Amniotic epithelial cell (primary cell): ENCODE measurements at regions not wholly inside any gene's neighbourhood (a gene's known extent, or its start where the extent isn't known, plus 50 kb on each side); places are given as distances from the start of the nearest gene placed in this dataset.

ENCODE experiments used
- DNase-seq: peaks from one replicate; pipeline ENCODE4 v3.0.0-alpha.2; 2010; ENCODE audit warnings: low read depth

DNA sequence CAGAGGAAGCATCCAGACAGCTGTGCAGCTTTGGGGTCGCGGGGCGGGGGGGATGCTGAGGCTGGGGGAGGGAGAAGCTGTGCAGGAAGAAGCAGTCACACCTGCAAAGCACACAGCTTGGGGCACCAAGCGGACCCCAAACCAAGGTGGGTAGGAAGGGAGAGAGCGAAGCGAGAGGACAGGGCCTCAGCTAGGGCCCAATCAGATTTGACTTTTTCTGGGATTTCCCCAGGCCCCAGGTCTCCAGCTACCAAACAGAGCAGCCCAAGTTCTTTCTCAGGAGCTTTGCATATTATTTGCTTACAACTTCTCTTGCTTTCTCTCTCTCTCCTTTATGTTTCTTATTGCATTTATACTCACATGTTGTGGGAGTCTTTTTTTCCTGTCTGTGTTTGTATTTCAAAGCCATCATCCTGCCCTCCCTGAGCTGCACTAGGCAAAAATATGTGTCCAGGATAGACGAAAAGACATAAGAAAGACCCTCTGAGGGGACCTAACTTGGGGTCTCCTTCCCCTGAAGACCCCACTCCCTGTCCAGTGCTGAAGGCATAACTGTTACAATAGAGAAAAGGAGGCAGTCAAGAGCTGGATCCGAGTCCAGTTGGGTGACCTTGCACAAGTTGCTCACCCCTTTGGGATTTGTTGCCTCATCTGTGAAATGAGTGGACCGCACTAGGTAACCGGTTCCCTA lies 50.6 kb upstream of the SMNDC1 start:
- no peak for DNase-seq

DNA sequence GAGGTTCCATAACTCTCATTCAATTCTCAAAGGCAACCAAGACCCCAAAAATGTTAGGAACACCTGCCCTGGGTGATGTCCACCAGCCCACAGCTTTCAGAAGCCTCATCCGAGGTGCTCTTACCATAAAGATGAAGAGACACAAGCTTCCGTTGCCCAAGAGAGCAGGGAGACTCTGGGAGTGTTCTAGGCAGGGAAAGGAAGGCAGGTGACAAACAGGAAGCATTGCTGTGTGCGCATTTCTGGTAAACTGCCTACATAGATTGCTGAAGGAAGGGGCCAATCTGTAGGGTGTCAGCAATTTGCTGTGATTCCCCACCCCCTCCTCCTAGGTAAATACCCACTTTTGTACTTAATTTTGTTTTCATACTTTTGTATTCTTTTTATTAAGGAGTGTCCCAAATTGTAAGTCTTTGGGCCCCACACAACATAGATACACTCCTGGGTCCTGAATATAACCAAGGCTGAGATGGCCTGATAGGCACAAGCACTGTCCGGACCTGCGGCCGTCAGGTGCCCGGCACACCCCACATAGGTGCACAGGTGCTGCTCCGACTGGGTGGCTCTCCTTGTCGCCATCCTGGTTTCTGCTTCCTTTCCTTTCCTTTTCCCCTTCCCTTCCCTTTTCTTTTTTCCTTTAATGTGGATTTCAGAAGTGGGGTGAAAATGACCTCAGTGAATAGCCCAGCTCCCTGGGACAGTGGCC lies 51.4 kb upstream of the SMNDC1 start:
- DNase-seq = no peak

DNA sequence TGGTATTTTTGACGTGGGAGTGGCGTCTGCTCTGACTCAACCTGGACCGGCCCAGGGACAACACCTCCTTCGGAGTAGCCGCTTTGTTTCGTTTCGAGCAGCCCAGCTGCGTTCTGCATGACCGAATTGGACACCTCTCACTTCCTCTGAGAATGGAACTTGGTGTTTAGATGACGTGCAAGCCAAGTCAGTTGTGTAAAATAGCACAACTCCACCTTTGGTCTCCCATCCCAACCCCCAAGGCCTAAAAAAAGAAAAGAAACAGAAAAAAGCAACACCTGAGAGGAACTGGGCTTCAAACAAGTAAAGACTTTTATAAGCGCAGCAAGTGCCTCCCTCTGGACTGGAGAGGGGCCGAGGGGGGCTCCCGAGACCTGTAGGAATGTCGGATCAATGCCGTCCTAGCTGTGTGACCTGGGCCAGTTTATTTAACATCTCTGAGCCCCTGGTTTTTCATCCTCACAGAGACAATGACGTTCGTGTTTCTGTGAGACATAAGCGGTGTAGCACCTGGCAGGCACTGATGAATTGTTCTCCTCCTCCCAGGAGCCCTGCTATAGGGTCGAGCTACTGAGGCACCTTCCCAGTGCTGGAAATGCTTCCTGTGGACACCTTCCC lies 52.0 kb upstream of the SMNDC1 start:
- DNase-seq = no peak

DNA sequence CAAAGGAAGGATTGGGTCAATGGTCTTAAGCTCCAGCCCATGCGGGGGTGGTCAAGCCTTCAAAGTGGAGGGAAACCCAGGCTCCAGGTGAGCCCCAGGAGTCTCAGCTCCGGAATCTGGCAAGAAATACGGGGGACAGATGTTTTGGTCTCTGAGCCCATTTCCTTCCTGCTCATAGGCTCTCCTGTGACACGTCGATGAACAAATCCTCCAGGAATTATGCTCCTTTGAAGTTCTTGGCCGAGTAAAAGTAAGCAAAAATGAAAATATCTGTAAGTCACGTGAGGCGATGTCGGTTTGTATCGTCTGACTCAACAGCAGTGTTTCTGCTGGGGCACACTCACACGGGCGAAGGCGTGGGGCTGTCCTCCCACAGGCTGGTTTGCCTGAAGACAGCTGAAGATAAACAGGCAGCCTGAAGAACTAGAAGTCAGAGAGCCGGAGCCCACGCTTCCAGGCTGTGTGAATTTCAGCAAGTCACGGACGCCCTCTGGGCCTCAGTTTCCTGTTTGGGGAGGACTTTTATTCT lies 52.6 kb upstream of the SMNDC1 start:
- DNase-seq = peak; percentile 98

DNA sequence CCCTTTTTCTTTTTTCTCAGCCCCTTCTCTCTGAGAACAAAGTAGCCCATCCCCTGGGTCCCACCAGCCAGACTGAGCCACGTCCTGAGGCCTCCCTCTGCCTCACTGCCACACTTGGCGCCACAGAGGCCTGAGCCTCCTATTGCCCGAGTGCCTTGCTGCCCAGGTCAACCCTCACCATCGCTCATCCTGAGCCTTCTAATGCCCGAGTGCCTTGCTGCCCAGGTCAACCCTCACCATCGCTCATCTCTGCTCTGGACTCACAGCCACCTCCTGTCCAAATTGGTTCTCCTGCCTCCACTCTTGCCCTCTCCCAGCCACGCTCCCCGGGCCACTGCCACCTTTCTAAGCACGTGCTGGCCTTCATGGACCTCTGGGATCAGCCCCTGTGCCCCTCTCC lies 53.2 kb upstream of the SMNDC1 start:
- no peak for DNase-seq

DNA sequence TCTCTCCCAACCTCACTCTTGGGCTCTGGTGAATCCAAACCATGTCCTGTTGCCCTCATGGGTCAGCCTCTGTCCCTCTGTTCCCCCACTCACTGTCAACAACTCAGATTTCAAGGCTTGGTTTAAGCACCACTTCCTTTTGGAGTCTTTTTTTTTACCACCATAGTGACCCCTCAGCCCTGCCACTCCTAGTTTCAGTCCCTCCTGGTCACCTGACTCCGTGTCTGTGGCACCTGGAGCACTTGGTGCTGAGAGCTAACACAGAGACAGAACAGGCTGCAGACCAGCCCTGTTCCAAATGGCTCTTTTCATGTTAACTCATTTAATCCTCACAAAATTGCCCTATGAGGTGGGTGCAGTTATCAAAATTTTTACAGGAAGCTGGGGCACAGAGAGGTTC lies 53.6 kb upstream of the SMNDC1 start:
- no peak for DNase-seq

DNA sequence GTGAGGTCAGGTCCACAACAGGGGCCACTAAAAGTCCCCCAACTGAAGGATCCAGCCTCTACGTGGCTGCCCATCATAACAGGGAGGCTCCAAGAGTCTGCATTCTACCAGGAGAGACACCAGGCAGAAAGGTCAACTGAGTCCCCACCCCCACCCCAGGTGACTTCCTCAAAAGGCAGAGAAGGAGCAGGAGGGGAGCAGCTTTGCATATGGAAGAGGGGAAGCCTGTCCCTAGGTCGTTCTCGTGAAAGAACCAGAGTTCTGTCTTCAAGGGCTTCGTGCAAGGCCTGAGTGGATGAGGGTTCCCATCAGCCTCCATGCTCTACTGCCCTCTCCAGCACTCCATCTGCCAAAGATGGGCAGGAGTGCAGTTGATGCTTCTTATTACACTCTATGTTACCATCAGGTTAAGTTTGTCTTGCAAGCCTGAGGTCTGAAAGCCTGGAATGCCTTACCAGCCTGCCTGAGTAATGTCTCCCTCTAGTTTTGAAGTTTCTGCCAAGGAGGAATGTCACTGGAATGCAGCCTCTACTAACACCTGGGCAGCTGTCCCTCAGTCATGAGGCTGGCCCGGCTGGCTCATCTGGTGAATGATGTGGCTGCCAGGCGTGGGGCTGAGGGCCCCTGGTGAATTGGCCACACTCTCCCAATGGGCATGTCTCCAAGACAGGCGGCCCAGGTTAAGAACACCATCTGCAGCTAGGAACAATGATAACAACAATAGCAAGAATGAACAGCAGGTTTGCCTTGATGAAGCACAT lies 54.3 kb upstream of the SMNDC1 start:
- DNase-seq = no peak

DNA sequence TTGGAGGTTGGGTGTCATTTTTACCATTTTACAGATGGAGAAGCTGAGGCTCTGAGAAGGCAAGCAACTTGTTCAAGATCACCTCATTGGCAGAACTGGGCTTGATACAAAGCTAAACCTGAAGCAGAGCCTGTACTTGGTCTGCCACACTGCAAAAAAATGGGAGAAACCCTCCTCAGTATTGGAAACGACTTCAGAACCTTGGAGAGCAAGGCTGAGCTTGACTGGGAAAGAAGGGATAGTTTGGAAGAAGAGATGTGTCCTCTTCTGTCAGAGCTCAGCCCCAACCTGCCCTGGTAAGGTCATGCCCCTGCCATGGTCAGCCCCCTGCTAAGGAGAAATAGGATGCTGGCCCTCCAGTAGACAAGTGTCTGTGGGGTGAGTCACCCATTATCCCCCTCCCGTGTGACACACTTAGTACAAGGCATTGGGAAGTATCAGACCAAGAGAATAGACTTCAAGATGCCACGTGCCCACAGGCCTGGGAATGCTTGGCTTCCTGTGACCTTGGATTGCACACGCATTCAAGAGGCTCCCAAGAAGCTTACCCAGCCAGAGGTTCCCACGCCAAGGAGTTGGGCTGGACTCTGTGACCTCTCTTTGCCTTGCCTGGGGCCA lies 56.2 kb upstream of the SMNDC1 start:
- DNase-seq = peak; percentile 30

DNA sequence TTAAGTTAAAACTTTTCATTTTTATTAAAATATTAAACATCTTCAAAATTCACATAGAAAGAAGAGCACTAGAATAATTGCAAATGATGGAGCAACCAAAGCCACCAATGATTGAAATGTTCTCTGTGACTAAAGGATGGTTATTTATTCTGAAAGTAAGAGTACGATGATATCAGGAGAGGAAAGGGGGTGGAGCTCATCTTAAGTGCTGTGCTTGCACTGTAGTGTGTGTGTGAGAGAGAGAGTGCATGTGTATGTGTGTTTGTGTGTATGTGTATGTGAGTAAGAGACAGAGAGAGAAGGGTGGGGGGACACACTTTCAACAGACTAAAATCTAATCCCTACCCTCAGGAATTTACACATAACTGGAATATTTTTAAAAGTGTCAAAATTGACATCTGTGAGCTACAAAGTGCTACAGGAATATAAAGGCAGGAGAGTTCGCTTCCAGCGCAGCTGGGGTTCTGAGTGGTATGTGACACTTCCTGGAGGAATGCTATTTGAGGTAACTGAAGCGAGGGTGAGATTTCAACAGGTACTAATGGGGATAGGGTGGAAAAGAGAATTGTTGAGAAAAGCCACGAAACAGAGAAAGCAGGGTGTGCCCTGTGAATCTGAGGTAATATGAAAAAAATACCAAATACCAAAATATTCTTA lies 57.2 kb upstream of the SMNDC1 start:
- DNase-seq = no peak

DNA sequence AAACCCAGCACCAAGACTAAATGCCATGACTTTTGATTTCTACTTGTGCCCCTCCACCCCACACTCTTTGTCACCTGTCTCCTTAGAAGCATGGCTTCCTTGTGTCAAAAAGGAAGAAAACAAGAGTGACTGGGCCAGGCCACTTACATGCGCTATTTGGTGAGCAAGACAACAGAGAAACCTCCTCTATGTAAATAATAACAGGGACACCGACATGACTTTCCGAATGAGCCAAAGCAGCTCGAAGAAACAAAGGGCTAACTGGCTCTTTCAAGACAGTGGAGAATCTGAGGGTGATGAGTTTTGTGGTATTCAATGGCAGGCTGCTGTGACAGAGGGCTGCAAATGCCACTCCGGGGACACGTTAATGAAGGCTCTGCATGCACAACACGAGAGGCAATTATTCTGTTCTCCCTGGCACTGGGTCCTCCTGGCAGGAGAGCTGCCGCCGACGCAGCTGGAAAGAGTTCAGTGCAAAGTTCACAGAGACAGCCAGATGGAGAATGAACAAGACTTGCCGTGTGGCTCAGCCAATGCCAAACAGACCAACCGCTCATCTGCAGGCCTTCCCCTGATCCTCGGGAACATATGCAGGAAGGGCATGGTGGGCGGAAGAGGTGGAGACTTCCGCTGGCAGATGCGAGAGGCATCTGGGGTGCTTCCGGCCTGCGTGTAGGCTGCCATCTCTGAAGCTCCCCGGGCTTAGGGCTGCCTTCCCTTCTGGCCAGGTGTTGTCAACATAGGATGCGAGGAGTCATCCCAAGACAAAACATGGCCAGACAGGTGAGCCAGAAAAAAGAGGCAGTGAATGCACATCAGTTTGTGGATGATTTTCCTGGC lies 59.1 kb upstream of the SMNDC1 start:
- DNase-seq = no peak

DNA sequence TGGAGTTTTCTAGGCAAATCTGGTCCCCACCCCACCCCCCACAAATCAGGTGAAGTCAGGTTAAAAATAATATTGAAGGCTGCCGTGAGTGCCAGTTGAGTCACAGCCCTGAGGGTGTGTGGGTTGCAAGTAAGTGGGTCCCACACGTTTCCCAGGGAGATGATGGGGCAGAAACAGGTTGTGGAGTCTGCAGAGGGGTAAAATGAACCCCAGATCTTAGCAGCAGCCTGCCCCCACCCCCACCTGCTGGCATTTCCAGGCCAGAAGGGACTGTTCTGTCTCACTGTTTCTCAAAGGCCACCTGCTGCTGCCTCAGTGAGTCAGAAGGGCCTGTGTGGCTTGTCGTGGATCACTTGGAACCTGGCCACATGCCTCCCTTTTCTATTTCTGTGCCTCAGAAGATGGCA lies 59.8 kb upstream of the SMNDC1 start:
- no peak for DNase-seq

DNA sequence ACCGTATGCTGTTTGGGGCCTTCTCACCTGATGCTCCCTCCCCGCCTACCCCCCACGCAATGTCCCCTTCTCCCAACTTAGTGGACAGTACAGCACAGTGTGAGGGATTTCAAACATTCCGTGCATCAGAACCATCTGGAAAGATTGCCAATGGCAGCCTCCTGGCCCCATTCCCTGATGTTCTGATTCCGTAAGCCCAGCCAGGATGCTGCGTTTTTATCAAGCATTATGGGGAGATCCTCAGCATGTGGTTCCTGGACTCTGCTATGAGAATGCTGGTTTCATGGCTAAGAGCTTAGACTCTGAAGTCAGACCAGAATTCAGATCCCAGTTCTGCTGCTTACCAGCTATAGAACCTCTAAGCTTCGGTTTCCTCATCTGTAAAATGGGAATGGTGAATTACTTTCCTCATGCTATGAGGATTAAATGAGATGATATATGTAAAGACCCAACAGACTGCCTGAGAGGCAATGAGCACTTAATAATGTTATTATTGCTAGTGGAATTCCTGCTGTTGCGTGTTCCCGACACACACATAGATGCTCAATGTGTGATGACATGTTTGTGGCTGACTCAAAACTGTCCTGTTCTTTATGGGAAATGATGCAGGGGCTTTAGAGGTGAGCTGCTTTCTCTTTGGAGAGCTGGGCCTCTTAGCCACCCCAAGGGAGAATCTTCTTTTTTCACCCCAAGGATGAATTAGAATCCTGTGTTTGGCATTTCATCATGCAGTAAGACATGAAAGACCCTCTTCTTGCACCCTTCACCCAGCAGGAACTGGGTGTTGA lies 60.8 kb upstream of the SMNDC1 start:
- DNase-seq = no peak

DNA sequence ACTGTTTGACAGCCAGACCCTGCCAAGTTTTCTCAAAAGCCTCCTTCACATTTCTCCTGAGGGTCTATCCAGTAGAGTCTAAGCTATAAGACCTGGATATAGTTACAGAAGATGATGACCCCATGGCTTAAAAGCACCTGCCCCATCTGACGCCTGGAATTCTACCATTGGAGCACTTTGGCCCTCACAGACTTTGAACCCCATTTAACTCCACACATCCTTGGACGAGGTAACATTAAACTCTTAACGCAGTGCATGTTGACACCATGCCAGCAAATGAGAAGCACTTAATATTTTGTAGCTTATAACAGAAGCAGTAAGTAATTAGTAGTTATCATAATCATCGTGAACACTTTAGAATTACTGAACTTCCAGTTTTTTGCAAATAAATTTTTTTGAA lies 61.9 kb upstream of the SMNDC1 start:
- no peak for DNase-seq

DNA sequence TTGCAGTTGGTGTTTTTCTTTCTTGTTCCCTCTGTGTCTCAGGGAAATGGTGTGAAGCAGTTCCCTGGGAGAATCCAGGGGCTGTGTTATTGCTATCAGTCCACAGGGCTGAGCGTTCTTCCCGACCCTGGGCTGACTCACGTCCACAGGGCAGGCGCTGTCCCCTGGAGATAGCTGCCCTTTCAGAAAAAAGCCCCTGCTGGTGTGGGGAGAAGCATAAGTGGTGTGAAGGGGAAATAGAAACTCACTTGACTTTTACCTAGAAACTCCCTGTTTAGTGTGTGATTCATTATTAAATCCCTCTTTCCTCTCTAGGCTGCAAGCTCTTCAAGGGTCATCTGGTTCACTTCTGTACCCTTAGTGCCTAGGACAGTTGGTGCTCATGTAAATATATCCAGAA lies 63.3 kb upstream of the SMNDC1 start:
- DNase-seq = peak; percentile 79

DNA sequence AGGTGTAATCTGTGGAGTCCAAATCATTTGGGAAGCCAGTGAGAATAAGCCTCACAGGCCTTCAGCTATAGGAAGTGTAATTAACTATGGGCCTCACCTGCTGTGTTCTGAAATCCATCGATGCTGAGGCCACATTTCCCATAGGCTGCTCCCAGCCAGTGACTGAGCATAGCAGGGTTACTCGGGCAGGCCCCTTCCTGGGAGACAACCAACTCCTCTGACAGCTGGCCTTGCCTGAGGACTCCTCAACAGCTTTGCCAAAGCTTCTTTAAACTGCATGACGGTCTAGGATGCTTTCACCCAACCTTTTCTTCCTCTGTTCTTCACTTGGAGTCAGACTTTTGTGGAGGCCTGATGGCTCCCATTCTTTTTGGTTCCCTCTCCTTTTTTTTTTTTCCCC lies 63.8 kb upstream of the SMNDC1 start:
- no peak for DNase-seq

DNA sequence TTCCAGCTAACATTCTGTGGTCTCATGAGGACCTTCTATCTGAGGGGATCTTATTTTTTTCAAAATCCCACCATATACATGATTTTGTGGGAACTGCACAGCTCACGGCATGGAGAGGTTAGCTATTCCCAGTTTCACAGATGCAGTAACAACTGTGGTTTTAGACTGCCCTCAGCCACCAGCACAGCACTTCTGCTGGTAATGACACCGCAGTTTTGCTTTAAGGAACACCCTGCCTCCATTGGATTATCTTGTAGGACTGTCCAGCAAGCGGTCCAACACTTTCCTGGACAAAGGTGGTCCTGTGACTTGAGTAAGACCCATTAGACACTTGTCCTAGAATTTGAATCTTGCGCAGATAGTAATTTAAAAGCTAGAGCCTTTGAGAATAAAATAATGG lies 65.3 kb upstream of the SMNDC1 start:
- DNase-seq = no peak

DNA sequence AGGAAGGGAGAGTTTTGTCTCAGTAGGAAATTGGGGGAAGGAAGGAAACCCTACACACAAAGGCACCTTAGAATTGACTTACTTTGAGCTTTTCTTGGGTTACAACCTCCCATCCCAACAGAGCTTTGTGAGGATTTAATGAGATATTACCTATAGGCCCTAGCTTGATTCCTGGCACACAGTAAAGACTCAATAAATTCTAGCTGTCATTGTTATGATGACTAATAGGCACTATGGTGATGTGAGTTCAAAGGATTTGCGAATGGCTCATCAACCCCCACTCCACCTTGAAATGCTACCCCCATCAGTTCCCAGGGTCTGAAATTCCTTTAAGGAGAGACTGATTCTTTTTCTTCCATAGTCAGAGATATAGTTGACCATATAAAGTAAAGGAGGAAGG lies 67.9 kb upstream of the SMNDC1 start:
- peak; percentile 46 for DNase-seq

DNA sequence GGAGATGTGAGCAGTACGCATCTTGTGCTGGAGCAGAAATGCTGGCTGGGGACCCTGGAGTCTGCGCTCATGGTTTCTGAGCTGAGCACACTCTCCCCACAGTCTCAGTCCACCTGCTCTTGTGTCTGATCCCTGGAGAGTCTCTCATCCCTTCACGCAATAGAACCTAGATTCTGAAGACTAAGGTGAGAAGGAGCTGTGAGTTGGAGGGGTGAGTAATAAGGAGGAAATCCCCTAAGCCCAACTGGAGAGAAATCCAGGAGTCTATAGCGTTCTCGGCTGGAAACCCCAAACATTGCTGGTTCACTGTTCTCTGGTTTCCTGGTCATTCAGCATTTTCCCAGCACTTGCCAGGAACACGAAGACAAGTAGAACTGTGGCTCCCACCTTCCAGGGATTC lies 68.3 kb upstream of the SMNDC1 start:
- DNase-seq = no peak

DNA sequence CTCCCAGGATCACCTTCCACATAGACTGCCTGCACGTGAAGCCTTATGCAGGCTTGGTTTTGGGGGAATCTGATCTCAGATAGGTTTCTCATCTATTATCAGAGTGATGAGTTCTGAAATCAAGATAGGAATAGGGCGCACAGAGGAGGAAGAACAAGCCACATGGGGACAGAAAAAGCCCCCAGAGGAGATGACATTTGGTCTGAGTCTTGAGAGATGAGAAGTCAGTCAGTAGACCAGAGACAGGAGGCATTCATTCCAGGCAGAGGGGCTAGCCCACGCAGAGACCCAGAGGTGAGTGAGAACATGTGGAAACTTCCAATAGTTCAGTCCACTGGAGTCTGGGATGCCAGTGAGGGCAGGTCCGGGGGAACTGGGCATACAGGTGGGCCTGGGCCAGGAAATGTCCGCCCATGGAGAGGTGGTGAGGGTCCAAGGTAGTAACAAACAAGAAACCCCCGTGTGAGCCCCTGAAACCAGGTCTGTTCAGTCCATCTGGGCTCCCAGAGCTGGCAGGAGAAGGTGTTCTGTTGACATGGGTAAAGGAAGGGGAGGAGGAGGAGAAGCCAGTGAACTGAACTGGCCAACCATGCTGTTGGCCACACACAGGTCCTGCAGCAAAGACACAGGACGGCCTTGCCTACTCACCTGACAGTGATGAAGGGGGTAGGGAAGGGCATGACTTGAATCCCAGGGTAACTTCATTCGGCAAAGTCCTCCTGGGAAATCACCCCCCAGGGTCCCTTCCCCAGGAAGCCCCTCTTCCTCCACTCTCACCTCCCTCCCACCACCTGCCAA lies 69.3 kb upstream of the SMNDC1 start:
- DNase-seq = no peak
